CD4-positive, alpha-beta T cell treated with Interleukin-12 subunit alpha and Interleukin-12 subunit beta, for 1 hour (primary cell): ENCODE measurements at regions not wholly inside any gene's neighbourhood (a gene's known extent, or its start where the extent isn't known, plus 50 kb on each side); places are given as distances from the start of the nearest gene placed in this dataset.

Experiments used
- DNase-seq: peaks from one replicate; pipeline ENCODE4 v3.0.0-alpha.2; 2020

DNA sequence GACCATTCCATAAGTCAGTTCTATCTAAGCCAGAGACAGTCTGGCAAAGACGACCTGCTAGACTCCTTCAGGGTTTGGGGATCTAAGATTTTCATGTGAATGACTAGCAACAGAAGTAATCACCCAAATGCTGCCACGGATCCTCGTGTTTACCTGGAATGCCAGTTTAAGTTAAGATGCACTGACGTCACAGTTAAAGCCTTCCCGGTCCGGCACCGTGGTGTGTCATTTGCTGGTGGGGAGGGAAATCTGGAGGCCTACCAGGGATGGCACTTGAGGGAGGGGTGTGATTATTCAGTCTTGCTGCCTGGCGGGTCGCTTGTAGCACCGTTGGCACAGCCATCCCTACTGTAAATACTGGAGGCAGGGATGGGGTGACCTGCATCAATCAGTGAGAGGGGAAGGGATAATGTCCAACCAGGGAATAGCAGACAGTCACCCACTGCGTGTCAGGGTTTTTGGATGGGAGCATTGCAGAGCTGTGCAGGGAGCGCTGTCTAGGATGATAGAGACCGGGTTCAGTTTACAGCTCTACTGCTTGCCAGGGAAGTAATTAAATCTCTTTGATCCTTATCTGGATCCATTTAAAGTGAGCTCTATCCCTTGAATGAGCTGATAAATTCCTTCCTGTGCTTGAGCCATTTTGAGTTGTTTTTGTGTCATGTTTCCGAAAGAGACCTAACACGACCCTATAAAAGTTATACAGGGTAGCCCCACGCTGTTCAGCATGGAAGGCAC lies 764.7 kb upstream of the EEF2KMT start:
- no peak for DNase-seq

DNA sequence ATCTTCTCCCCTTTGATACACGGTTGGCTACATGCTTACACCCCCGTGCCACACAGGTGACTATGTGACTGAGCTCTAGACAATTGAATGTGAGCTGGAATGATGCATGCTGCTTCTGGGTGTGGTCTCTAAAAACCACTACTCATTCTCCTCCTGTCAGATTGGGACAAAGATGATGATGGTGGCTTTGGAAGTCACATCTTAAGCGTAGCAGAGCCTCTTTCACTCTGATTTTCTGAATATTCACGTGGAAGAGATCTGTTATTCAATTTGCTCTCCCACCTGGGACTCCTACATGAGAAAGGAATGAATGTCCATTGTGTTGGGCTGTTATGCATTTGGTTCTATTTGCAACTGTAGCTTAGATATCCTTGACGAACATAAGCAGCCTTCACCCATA lies 763.6 kb upstream of the EEF2KMT start:
- no peak for DNase-seq

- DNase-seq: no peak
Observed at GRCh38 chr16:5858180-5858579, 760.6 kb upstream of the EEF2KMT start.

DNA sequence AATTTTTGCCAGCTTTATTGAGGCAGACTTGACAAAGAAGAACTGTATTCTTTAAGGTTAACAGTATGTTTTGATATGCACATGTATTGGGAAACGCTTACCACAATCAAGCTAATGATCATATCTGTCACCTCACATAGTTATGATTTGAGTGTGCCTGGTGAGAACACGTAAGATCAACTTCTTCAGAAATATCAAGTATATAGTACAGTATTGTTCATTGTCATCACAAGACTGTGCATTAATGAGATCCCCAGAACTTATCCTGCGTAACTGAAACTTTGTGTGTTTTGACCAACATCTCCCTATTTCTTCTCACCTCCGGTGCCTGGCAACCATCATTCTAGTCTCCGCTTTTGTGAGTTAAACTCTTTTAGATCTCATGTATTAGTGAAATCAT lies 756.4 kb upstream of the EEF2KMT start:
- DNase-seq: no peak

DNA sequence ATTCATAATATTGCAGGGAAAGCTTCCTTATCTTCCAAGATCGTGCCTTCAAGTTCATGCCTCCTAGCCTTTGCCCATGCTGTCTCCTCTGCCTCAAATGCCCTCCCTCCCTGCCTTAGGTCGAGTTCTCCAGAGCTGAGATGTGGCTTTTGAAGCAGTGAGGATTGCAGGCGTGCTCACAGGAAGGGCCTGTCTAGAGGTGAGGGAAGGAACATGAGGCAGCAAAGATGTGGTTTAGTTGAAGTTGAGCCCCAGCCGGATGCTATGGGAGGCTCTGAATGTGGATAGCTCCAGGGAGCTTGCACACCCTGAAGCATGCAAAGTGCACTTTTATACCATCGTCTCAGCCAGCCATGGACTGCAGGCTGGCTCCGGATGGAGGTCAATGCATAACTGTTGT lies 754.6 kb upstream of the EEF2KMT start:
- DNase-seq: no peak

DNA sequence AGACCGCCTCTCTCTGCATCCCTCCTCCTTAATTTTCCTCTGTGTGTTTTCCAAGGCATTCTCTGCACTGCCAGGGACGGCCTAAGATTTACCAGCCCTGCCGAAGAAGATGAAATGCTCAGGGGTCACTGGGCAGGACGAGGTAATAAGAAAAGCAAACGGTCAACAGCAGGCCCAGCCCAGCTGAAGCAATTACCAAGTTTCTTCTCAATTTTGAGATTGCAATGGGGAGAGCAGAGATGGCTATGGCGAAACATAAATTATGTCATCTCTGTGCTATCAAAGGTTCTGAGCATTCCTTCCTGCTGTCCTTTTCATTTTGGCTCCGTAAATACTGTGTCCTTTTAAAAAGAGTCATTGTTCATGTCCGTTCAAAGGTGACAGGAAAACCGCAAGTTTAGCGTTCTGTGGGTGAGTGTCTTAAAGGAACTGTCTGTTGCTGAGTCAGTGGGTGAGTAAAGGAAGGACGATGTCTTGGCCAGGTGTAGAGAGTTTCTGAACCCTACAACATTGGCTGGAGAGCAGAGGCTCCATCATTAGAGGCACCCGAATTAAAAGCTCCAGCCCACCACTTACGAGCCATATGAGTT lies 753.9 kb upstream of the EEF2KMT start:
- no peak for DNase-seq

DNA sequence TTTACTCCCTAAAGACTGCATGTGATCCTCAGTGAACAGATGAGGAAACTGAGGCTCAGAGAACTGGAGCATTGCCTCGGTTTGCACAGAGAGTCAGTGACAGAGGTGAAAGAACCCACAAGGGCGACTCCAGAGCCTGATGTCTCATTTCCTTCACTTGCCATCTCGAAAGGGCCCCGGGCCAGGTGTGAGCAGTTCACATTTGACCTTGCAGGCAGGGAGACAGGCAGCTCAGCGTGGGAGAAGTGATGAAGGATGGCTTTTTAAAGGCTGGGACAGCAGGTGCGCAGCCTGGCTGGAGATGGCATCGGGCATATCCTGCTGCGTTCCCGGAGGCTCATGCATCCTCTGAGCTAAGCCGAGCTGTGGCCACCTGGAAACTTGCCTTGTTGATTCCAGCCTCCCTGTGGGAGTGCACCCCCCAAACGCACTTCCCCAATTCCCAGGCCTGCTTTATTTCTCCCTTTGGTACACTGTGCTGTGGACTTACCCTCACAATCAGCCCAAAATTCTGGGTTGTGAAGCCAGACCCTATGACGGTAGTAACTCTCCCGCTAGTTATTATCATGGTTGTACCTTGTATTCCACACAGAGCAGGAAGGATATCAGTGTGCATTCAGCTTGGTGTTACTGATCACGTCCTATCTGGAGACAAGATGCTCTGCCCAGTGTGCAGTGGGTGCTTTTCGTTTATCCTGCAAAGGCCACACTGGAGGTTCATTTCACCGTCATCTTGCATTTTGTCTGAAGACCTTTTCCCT lies 753.2 kb upstream of the EEF2KMT start:
- DNase-seq: no peak

- DNase-seq: no peak
Observed at GRCh38 chr16:5845046-5845445, 747.5 kb upstream of the EEF2KMT start.

DNA sequence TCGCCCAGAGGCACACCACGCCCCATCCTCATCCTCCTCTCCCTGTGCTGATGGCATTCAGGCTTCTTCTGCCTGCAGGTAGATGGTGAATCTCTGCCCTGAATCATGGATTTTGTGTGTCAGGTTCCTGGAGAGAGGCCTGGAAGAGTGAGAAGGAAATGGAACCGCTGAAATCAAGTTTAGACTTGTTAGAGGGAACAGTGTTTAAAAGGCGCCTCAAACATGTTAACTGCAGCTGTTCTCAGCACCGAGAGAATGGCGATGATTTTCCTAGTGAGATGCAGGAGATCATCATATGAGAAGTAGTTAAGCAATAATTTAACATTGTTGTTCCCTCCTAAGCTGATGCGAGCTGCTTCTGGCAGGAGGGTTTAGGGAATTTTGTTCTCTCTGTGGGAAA lies 744.4 kb upstream of the EEF2KMT start:
- no peak for DNase-seq

- DNase-seq: no peak
Observed at GRCh38 chr16:5838725-5839124, 741.1 kb upstream of the EEF2KMT start.

GRCh38 chr16:5838071-5838470 lies 740.5 kb upstream of the EEF2KMT start:
- no peak for DNase-seq

DNA sequence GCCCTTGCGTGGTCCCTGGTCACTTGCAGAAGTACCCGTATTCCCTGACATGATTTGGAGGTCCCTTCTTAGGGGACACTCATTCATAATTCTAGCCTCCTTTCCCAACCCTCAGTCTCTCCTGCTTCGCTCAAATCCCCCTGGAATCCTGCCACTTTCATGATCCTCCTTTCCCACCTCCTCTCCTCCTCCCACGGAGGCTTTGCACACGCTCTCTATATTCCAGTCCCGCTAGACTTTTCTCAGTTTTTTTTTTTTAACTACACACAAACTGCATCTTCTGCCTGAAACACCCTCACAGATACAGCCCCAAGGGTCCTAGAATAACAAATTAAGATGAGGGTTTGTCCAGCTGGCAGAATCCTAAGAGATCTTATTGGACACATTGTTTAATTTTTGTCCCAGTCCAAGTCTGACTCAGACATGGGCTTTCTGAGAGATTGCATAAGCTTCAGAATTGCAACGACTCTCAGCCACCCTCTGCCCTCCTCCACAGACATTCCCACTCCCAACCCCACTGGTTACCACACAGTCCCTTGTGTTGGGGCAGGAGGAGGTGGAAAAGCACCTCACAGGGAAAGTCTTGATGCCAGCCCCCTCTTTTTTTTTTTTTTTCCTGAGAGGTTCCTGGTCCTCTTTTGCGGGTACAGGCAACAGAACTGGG lies 739.5 kb upstream of the EEF2KMT start:
- no peak for DNase-seq

- DNase-seq: no peak
Observed at GRCh38 chr16:5835876-5836275, 738.3 kb upstream of the EEF2KMT start.

GRCh38 chr16:5826332-5826731 lies 728.7 kb upstream of the EEF2KMT start:
- no peak for DNase-seq

GRCh38 chr16:5820472-5820871 lies 722.9 kb upstream of the EEF2KMT start:
- no peak for DNase-seq

GRCh38 chr16:5815570-5816237 lies 718.1 kb upstream of the EEF2KMT start:
- no peak for DNase-seq

DNA sequence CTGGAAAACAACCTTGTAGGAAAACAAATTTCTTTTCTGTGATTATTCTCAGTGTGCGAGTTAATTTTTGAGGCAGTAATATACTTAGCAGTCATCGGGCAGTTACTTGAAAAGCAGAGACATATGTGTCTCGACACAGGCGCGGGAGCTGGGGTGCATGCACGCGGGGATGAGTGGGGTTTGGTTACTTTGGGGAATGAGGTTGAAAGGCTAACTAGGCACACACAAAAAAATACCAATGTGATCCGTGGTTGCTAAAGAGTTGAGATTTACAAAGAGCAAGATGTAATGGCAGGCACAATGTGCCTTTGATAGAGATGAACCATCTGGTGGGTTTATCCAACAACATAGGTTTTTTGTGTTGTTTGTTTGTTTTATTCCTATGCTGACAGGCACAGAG lies 703.8 kb upstream of the EEF2KMT start:
- no peak for DNase-seq

- no peak for DNase-seq
Observed at GRCh38 chr16:5793556-5793955, 696.0 kb upstream of the EEF2KMT start.

DNA sequence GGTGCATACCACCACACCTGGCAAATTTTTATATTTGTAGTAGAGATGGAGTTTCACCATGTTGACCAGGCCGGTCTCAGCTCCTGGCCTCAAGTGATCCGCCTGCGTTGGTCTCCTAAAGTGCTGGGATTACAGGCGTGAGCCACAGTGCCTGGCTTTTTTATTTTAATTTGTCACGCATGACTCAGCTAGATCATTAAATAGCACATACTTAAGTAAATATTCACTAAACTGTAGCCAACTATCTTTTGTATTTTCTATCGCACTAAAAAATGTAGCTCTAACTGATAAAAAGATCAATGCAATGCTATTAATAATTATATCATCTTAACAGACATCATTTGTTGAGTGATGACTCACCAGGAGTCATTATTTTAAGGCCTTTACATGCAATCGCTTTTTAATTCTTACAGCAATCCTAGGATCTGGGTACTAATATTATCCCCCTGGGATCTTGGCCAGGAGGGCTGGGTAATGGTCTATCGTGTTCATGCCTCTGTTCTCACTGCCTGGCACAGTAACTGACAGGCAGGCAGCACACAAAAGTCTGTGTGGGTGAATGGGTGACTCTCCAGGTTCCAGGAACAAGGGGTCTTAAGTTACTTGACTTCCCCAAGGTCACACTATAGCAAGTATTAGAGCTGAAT lies 693.5 kb upstream of the EEF2KMT start:
- no peak for DNase-seq

- DNase-seq: no peak
Observed at GRCh38 chr16:5790512-5790911, 692.9 kb upstream of the EEF2KMT start.

GRCh38 chr16:5789033-5789432 lies 691.4 kb upstream of the EEF2KMT start:
- no peak for DNase-seq

GRCh38 chr16:5781436-5781835 lies 683.8 kb upstream of the EEF2KMT start:
- DNase-seq: no peak

- no peak for DNase-seq
Observed at GRCh38 chr16:5776876-5777275, 679.3 kb upstream of the EEF2KMT start.
